OCI-LY1 (cell line): ENCODE measurements at regions not wholly inside any gene's neighbourhood (a gene's known extent, or its start where the extent isn't known, plus 50 kb on each side); places are given as distances from the start of the nearest gene placed in this dataset.

Source experiments
- H2AFZ ChIP-seq: fragments of 200-600 bp; sonication (generic), shearing (Covaris generic); 2 replicates; pipeline ENCODE4 v1.6.0; 2014; ENCODE audit warnings: antibody characterized with exemption, mild to moderate bottlenecking, low read length
- H3F3A ChIP-seq: fragments of 200-600 bp; sonication (generic), shearing (Covaris generic); 2 replicates; pipeline ENCODE4 v1.6.0; 2014; ENCODE audit warnings: mild to moderate bottlenecking, antibody characterized with exemption, low read length, moderate library complexity; ENCODE audit not compliant: insufficient read depth
- H3K27ac ChIP-seq: fragments of 200-600 bp; sonication (generic); 2 replicates; pipeline ENCODE4 v1.5.1; 2014; ENCODE audit warnings: low read length, mixed run types, mild to moderate bottlenecking, low read depth; ENCODE audit not compliant: poor library complexity, severe bottlenecking
- H3K27me3 ChIP-seq: fragments of 200-600 bp; sonication (generic); 2 replicates; pipeline ENCODE4 v1.6.0; 2014; ENCODE audit warnings: antibody characterized with exemption, mild to moderate bottlenecking, low read length, moderate library complexity; ENCODE audit not compliant: insufficient read depth
- H3K36me3 ChIP-seq: fragments of 200-600 bp; sonication (generic); 2 replicates; pipeline ENCODE4 v1.6.1; 2014; ENCODE audit warnings: mild to moderate bottlenecking, antibody characterized with exemption, low read length, moderate library complexity, mixed read lengths; ENCODE audit not compliant: insufficient read depth
- H3K4me1 ChIP-seq: fragments of 200-600 bp; sonication (generic); 2 replicates; pipeline ENCODE4 v1.5.1; 2014; ENCODE audit warnings: mild to moderate bottlenecking, low read length, moderate library complexity; ENCODE audit not compliant: insufficient read depth, severe bottlenecking
- H3K4me2 ChIP-seq: fragments of 200-600 bp; sonication (generic), shearing (Covaris generic); 2 replicates; pipeline ENCODE4 v1.6.1; 2014; ENCODE audit warnings: low read length
- H3K4me3 ChIP-seq: fragments of 200-600 bp; sonication (generic); 2 replicates; pipeline ENCODE4 v1.5.1; 2014; ENCODE audit warnings: low read length, low read depth, mild to moderate bottlenecking, mixed read lengths; ENCODE audit not compliant: poor library complexity, severe bottlenecking
- H3K79me2 ChIP-seq: fragments of 200-600 bp; shearing (Covaris generic); 2 replicates; pipeline ENCODE4 v1.6.1; 2016; ENCODE audit warnings: mixed run types, low read length, mixed read lengths; ENCODE audit not compliant: insufficient read depth
- H3K9ac ChIP-seq: fragments of 200-600 bp; sonication (generic), shearing (Covaris generic); 2 replicates; pipeline ENCODE4 v1.6.1; 2014; ENCODE audit warnings: mild to moderate bottlenecking, low read length, mixed read lengths
- H3K9me2 ChIP-seq: fragments of 200-600 bp; sonication (generic), shearing (Covaris generic); 2 replicates; pipeline ENCODE4 v1.6.1; 2014; ENCODE audit warnings: low read depth, mild to moderate bottlenecking, low read length, mixed read lengths
- H3K9me3 ChIP-seq: fragments of 200-600 bp; shearing (Covaris generic); 2 replicates; pipeline ENCODE4 v1.6.1; 2014; ENCODE audit warnings: low read length, mixed read lengths
- H4K20me1 ChIP-seq: fragments of 200-600 bp; sonication (generic), shearing (Covaris generic); 2 replicates; pipeline ENCODE4 v1.6.0; 2016; ENCODE audit warnings: mild to moderate bottlenecking, low read length; ENCODE audit not compliant: insufficient read depth
- EZH2 ChIP-seq: fragments of 200-600 bp; sonication (generic), shearing (Covaris generic); IDR thresholded peaks from 2 replicates; pipeline ENCODE4 v1.8.0; 2017; ENCODE audit warnings: borderline replicate concordance, mixed run types, mild to moderate bottlenecking, antibody characterized with exemption, low read length, moderate library complexity, mixed read lengths
- TF ChIP-seq, protein P1 (sequence below): fragments of 200-600 bp; sonication (generic), shearing (Covaris generic); IDR thresholded peaks from 2 replicates; pipeline ENCODE4 v1.5.1; 2017; ENCODE audit warnings: mild to moderate bottlenecking, antibody characterized with exemption, low read length, moderate library complexity, mixed read lengths

GRCh38 chr10:61299156-61299555 is 154.0 kb downstream of the TMEM26 start:
- no peaks in the 10 kb centered on the region for H4K20me1 ChIP-seq
- no peaks in the 10 kb centered on the region for H3K9me2 ChIP-seq
- no peaks in the 10 kb centered on the region for H3K9me3 ChIP-seq
- TF ChIP-seq, protein P1, sequence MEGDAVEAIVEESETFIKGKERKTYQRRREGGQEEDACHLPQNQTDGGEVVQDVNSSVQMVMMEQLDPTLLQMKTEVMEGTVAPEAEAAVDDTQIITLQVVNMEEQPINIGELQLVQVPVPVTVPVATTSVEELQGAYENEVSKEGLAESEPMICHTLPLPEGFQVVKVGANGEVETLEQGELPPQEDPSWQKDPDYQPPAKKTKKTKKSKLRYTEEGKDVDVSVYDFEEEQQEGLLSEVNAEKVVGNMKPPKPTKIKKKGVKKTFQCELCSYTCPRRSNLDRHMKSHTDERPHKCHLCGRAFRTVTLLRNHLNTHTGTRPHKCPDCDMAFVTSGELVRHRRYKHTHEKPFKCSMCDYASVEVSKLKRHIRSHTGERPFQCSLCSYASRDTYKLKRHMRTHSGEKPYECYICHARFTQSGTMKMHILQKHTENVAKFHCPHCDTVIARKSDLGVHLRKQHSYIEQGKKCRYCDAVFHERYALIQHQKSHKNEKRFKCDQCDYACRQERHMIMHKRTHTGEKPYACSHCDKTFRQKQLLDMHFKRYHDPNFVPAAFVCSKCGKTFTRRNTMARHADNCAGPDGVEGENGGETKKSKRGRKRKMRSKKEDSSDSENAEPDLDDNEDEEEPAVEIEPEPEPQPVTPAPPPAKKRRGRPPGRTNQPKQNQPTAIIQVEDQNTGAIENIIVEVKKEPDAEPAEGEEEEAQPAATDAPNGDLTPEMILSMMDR: no peak
- H3K9ac ChIP-seq: no peak overlapping the region
- H2AFZ ChIP-seq: no peak overlapping the region
- no peaks in the 10 kb centered on the region for H3K27me3 ChIP-seq
- no peaks in the 10 kb centered on the region for H3K36me3 ChIP-seq
- H3K27ac ChIP-seq: no peak overlapping the region
- H3K4me1 ChIP-seq: no peaks in the 10 kb centered on the region
- no peaks in the 10 kb centered on the region for H3K79me2 ChIP-seq
- H3K4me2 ChIP-seq: no peak overlapping the region
- no peaks in the 10 kb centered on the region for H3F3A ChIP-seq
- H3K4me3 ChIP-seq: no peak overlapping the region

GRCh38 chr10:61298194-61298593 is 155.0 kb downstream of the TMEM26 start:
- Histone ChIP-seq H3K36me3 (no peaks in the 10 kb centered on the region), H3K4me2 (no peak overlapping the region), H3K27ac (no peak overlapping the region), H4K20me1 (no peaks in the 10 kb centered on the region), H3K9me3 (no peaks in the 10 kb centered on the region), H3K79me2 (no peaks in the 10 kb centered on the region), H3K4me1 (no peaks in the 10 kb centered on the region), H2AFZ (no peak overlapping the region), H3K4me3 (no peak overlapping the region), H3K9ac (no peak overlapping the region), H3K9me2 (no peaks in the 10 kb centered on the region), H3K27me3 (no peaks in the 10 kb centered on the region), H3F3A (no peaks in the 10 kb centered on the region)
- TF ChIP-seq EZH2: no peak
- TF ChIP-seq, protein P1: no peak

DNA sequence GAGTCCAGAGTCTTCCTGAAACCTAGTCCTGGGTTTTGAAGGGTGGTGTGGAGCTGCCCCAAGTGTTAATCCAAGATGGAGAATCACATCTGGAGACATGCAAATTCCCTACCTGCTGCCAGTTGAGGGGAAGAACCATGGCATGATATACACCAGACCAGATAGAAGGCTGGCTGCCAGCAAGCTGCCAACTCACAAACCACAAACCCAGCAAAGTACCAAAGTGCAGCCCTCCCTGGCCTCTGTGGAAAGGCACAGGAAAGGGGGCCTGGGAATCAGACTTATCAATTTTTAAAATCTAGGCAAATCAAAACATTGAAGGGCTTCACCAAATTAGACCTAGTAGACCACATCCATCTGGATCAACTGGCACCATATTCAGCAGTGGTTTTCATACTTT is 157.0 kb downstream of the TMEM26 start:
- Histone ChIP-seq H3K27ac (no peak overlapping the region), H3K9me3 (no peaks in the 10 kb centered on the region), H4K20me1 (no peaks in the 10 kb centered on the region), H3K79me2 (no peaks in the 10 kb centered on the region), H3K4me2 (no peak overlapping the region), H2AFZ (no peak overlapping the region), H3K9ac (no peak overlapping the region), H3F3A (no peaks in the 10 kb centered on the region), H3K4me3 (no peak overlapping the region), H3K27me3 (no peaks in the 10 kb centered on the region), H3K36me3 (no peaks in the 10 kb centered on the region), H3K4me1 (no peaks in the 10 kb centered on the region), H3K9me2 (no peaks in the 10 kb centered on the region)
- no peak for TF ChIP-seq EZH2
- TF ChIP-seq, protein P1: no peak
